ENCODE measurements at regions not wholly inside any gene's neighbourhood (a gene's known extent, or its start where the extent isn't known, plus 50 kb on each side); places are given as distances from the start of the nearest gene placed in this dataset.
"Not testable (repeated sequence)": the region's sequence is repeated elsewhere in the genome, so short reads cannot be mapped to it uniquely, and the experiment has no call there.

DNA sequence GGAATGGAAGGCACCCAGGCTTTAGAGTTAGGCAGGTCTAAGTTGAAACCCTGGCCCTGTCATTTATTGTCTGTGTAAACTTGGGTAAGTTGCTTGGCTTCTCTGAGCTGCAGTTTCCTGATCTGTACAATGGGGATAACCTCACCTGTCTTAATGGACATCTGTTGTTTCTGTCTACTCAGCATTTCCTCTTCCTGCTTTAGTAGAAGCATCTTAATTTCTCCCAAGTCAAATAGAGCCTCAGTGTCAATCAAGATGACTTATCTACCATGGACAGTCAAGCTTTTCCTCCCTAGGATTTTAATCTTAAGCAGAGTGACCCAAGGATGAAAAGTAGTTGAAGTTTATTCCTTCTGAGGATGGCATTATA lies 119.7 kb downstream of the FZD1 start:
- intact Hi-C loops (cut with micrococcal nuclease): no loop called here
- Histone ChIP-seq H3K9me3 (replicated peaks) (peaks cover under 1% of the 10 kb centered on the region), H3K36me3 (no peaks in the 10 kb centered on the region), H3K27ac (replicated peaks) (no peak overlapping the region), H3K27me3 (ENCODE audit: low read depth) (no peaks in the 10 kb centered on the region), H3K4me1 (no peaks in the 10 kb centered on the region), H3K4me3 (no peak overlapping the region)
- no peak for DNase-seq
- TF ChIP-seq, protein P1, sequence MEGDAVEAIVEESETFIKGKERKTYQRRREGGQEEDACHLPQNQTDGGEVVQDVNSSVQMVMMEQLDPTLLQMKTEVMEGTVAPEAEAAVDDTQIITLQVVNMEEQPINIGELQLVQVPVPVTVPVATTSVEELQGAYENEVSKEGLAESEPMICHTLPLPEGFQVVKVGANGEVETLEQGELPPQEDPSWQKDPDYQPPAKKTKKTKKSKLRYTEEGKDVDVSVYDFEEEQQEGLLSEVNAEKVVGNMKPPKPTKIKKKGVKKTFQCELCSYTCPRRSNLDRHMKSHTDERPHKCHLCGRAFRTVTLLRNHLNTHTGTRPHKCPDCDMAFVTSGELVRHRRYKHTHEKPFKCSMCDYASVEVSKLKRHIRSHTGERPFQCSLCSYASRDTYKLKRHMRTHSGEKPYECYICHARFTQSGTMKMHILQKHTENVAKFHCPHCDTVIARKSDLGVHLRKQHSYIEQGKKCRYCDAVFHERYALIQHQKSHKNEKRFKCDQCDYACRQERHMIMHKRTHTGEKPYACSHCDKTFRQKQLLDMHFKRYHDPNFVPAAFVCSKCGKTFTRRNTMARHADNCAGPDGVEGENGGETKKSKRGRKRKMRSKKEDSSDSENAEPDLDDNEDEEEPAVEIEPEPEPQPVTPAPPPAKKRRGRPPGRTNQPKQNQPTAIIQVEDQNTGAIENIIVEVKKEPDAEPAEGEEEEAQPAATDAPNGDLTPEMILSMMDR (IDR thresholded peaks at IDR 0.05; ENCODE audit: borderline replicate concordance): no peak

- H3K9me3 ChIP-seq (replicated peaks); H3K27ac ChIP-seq (replicated peaks); H3K4me3 ChIP-seq; H3K36me3 ChIP-seq; intact Hi-C loops (cut with micrococcal nuclease); H3K4me1 ChIP-seq; H3K27me3 ChIP-seq (ENCODE audit: low read depth); DNase-seq: not testable (repeated sequence)
Measured at GRCh38 chr7:91394757-91395156, 130.5 kb downstream of the FZD1 start.

GRCh38 chr7:91395313-91395712 lies 131.1 kb downstream of the FZD1 start:
- H3K27ac ChIP-seq (replicated peaks); H3K4me3 ChIP-seq; DNase-seq; H3K36me3 ChIP-seq; H3K9me3 ChIP-seq (replicated peaks); H3K27me3 ChIP-seq (ENCODE audit: low read depth); H3K4me1 ChIP-seq; intact Hi-C loops (cut with micrococcal nuclease): not testable (repeated sequence)

- TF ChIP-seq, protein P1 (IDR thresholded peaks at IDR 0.05; ENCODE audit: borderline replicate concordance): no peak
- Histone ChIP-seq H3K27me3 (ENCODE audit: low read depth) (no peaks in the 10 kb centered on the region), H3K4me1 (no peaks in the 10 kb centered on the region), H3K9me3 (replicated peaks) (peaks cover 4% of the 10 kb centered on the region), H3K4me3 (no peak overlapping the region), H3K27ac (replicated peaks) (no peak overlapping the region), H3K36me3 (no peaks in the 10 kb centered on the region)
- no peak for DNase-seq
- intact Hi-C loops (cut with micrococcal nuclease): no loop called here
Measured at GRCh38 chr7:91397096-91397495, 132.9 kb downstream of the FZD1 start.

- Histone ChIP-seq H3K27ac (replicated peaks) (no peak overlapping the region), H3K36me3 (no peaks in the 10 kb centered on the region), H3K9me3 (replicated peaks) (peaks cover 9% of the 10 kb centered on the region), H3K27me3 (ENCODE audit: low read depth) (no peaks in the 10 kb centered on the region), H3K4me1 (no peaks in the 10 kb centered on the region), H3K4me3 (no peak overlapping the region)
- intact Hi-C loops (cut with micrococcal nuclease): no loop called here
- no peak for DNase-seq
- TF ChIP-seq, protein P1 (IDR thresholded peaks at IDR 0.05; ENCODE audit: borderline replicate concordance): no peak
Measured at GRCh38 chr7:91397612-91398011, 133.4 kb downstream of the FZD1 start.

GRCh38 chr7:91398341-91398740 lies 134.1 kb downstream of the FZD1 start:
- H3K4me1 ChIP-seq: no peaks in the 10 kb centered on the region
- H3K36me3 ChIP-seq: no peaks in the 10 kb centered on the region
- DNase-seq: no peak
- H3K27ac ChIP-seq (replicated peaks): no peak overlapping the region
- H3K27me3 ChIP-seq (ENCODE audit: low read depth): no peaks in the 10 kb centered on the region
- TF ChIP-seq, protein P1 (IDR thresholded peaks at IDR 0.05; ENCODE audit: borderline replicate concordance): no peak
- H3K4me3 ChIP-seq: no peak overlapping the region
- intact Hi-C loops (cut with micrococcal nuclease): no loop called here
- peaks cover 14% of the 10 kb centered on the region for H3K9me3 ChIP-seq (replicated peaks)
